RWPE1 (cell line): ENCODE measurements at regions not wholly inside any gene's neighbourhood (a gene's known extent, or its start where the extent isn't known, plus 50 kb on each side); places are given as distances from the start of the nearest gene placed in this dataset.

Source experiments
- CTCF ChIA-PET: fragments of 350-600 bp; sonication (Branson Sonifier 250); formaldehyde crosslinking; extraction: SDS; loops from one replicate; lab custom pipeline; 2021; lab: Yijun Ruan, JAX
- POLR2A ChIA-PET: fragments of 400-600 bp; formaldehyde crosslinking; extraction: SDS; loops from one replicate; lab custom pipeline; 2020; ENCODE audit warnings: antibody characterized with exemption; ENCODE audit not compliant: low non-redundant PET; lab: Yijun Ruan, JAX
- DNase-seq: peaks from one replicate; pipeline ENCODE4 v3.0.0; 2012; ENCODE audit warnings: low spot score
- H3K27ac ChIP-seq: fragments of 450-650 bp; 2 replicates; pipeline ENCODE4 v1.5.1; 2017
- CTCF ChIP-seq: fragments of 450-650 bp; conservative IDR thresholded peaks from 2 replicates; pipeline ENCODE4 v1.5.1; 2017; ENCODE audit warnings: low read depth, mild to moderate bottlenecking

- H3K27ac ChIP-seq, result no peak overlapping the region
- ChIA-PET POLR2A (no interaction called here), CTCF (no interaction called here)
- DNase-seq, result no peak
- TF ChIP-seq CTCF, result no peak
Observed at GRCh38 chr19:30802424-30803013, 430.3 kb downstream of the ZNF536 start.

GRCh38 chr19:30799865-30800755, 427.9 kb downstream of the ZNF536 start:
- POLR2A ChIA-PET, result no interaction called here
- no peak overlapping the region for H3K27ac ChIP-seq
- TF ChIP-seq CTCF, result peak; percentile 69
- DNase-seq, result peak; percentile 45
- CTCF ChIA-PET, result interaction anchor here (0.6 to 1.3 kb wide), 4 partner anchors 10 to 657 kb away, joined by 3 read pairs; no protein-coding TSS in a partner anchor

- H3K27ac ChIP-seq, result no peak overlapping the region
- no peak for TF ChIP-seq CTCF
- CTCF ChIA-PET, result no interaction called here
- DNase-seq, result no peak
- POLR2A ChIA-PET, result no interaction called here
Observed at GRCh38 chr19:30795727-30796126, 423.5 kb downstream of the ZNF536 start.

- H3K27ac ChIP-seq, result no peak overlapping the region
- ChIA-PET POLR2A (no interaction called here), CTCF (interaction anchor here (0.6 kb wide), 1 partner anchor 1765 kb away, joined by 3 read pairs; no protein-coding TSS in a partner anchor)
- DNase-seq, result no peak
- no peak for TF ChIP-seq CTCF
Observed at GRCh38 chr19:30792561-30793505, 420.6 kb downstream of the ZNF536 start.

GRCh38 chr19:30791088-30791487, 418.9 kb downstream of the ZNF536 start:
- no peak for TF ChIP-seq CTCF
- POLR2A ChIA-PET, result no interaction called here
- no peak for DNase-seq

GRCh38 chr19:30790056-30790680, 418.0 kb downstream of the ZNF536 start:
- H3K27ac ChIP-seq, result no peak overlapping the region
- DNase-seq, result no peak
- ChIA-PET POLR2A (no interaction called here), CTCF (no interaction called here)
- TF ChIP-seq CTCF, result no peak

More at GRCh38 chr19:30791088-30791487, 418.9 kb downstream of the ZNF536 start:
- CTCF ChIA-PET, result no interaction called here
- H3K27ac ChIP-seq, result no peak overlapping the region
